DOHH2 (cell line): ENCODE measurements at regions not wholly inside any gene's neighbourhood (a gene's known extent, or its start where the extent isn't known, plus 50 kb on each side); places are given as distances from the start of the nearest gene placed in this dataset.

Experiments used
- H3F3A ChIP-seq: fragments of 200-600 bp; sonication (generic), shearing (Covaris generic); 2 replicates; pipeline ENCODE4 v1.6.0; 2016; ENCODE audit warnings: antibody characterized with exemption, mild to moderate bottlenecking; ENCODE audit not compliant: control insufficient read depth, insufficient read depth
- H3K27ac ChIP-seq: fragments of 200-600 bp; sonication (generic); 2 replicates; pipeline ENCODE4 v1.5.1; 2014; ENCODE audit warnings: low read depth, mild to moderate bottlenecking, low read length, moderate library complexity
- H3K27me3 ChIP-seq: fragments of 200-600 bp; sonication (generic); 2 replicates; pipeline ENCODE4 v1.6.1; 2014; ENCODE audit warnings: mild to moderate bottlenecking, low read length, mixed read lengths; ENCODE audit not compliant: control insufficient read depth
- H3K36me3 ChIP-seq: fragments of 200-600 bp; sonication (generic); 2 replicates; pipeline ENCODE4 v1.6.1; 2014; ENCODE audit warnings: mild to moderate bottlenecking, low read length, moderate library complexity, mixed read lengths; ENCODE audit not compliant: control insufficient read depth
- H3K4me1 ChIP-seq: fragments of 200-600 bp; sonication (generic); 2 replicates; pipeline ENCODE4 v1.6.1; 2014; ENCODE audit warnings: mild to moderate bottlenecking, low read length, mixed read lengths; ENCODE audit not compliant: control insufficient read depth
- H3K4me2 ChIP-seq: fragments of 200-600 bp; sonication (generic); 2 replicates; pipeline ENCODE4 v1.6.0; 2014; ENCODE audit warnings: mild to moderate bottlenecking, low read length, moderate library complexity
- H3K4me3 ChIP-seq: fragments of 200-600 bp; sonication (generic); 2 replicates; pipeline ENCODE4 v1.5.1; 2014; ENCODE audit warnings: mild to moderate bottlenecking, low read length, mixed read lengths
- H3K79me2 ChIP-seq: fragments of 200-600 bp; sonication (generic); 2 replicates; pipeline ENCODE4 v1.6.1; 2014; ENCODE audit warnings: mild to moderate bottlenecking, low read length, mixed read lengths; ENCODE audit not compliant: control insufficient read depth
- H3K9me2 ChIP-seq: fragments of 200-600 bp; sonication (generic); replicated peaks from 2 replicates; pipeline ENCODE4 v1.6.1; 2014; ENCODE audit warnings: mild to moderate bottlenecking, low read length, mixed read lengths; ENCODE audit not compliant: control insufficient read depth
- H3K9me3 ChIP-seq: fragments of 200-600 bp; sonication (generic); 2 replicates; pipeline ENCODE4 v1.6.1; 2014; ENCODE audit warnings: antibody characterized with exemption, low read length, mixed read lengths; ENCODE audit not compliant: control insufficient read depth, insufficient read depth
- H4K20me1 ChIP-seq: fragments of 200-600 bp; sonication (generic); 2 replicates; pipeline ENCODE4 v1.6.0; 2014; ENCODE audit warnings: low read depth, mild to moderate bottlenecking, antibody characterized with exemption, low read length, moderate library complexity; ENCODE audit not compliant: control insufficient read depth, insufficient read depth
- EZH2phosphoT487 ChIP-seq: fragments of 200-600 bp; sonication (generic); IDR thresholded peaks from 2 replicates; pipeline ENCODE4 v1.6.1; 2017; ENCODE audit warnings: borderline replicate concordance, mild to moderate bottlenecking, antibody characterized with exemption, low read length, moderate library complexity, mixed read lengths
- TF ChIP-seq, protein P1 (sequence below): fragments of 200-600 bp; sonication (generic); IDR thresholded peaks from one replicate; pipeline ENCODE4 v1.5.1; 2014; ENCODE audit warnings: antibody characterized with exemption, mild to moderate bottlenecking, low read depth, low read length; ENCODE audit not compliant: poor library complexity, severe bottlenecking

DNA sequence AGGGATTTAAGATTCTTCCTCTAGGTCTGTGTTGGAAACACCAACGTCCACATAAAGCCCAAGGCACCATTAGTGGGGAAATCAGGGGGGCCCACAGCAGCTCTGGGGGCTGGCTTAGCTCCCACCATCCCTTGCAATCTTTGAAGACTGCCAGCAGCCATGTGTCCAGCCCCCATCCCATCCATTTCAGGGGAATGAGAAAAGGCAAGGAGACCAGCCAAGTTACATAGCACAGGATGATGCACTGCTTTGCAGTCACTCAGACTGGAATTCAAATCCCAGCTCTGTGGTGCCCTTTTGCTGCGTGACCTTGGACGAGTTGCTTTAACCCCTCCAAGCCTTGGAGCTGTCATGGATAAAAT, 108.9 kb upstream of the ZMIZ1 start:
- Histone ChIP-seq H3K27ac (no peak overlapping the region), H3K4me2 (no peak overlapping the region)
- TF ChIP-seq, protein P1, sequence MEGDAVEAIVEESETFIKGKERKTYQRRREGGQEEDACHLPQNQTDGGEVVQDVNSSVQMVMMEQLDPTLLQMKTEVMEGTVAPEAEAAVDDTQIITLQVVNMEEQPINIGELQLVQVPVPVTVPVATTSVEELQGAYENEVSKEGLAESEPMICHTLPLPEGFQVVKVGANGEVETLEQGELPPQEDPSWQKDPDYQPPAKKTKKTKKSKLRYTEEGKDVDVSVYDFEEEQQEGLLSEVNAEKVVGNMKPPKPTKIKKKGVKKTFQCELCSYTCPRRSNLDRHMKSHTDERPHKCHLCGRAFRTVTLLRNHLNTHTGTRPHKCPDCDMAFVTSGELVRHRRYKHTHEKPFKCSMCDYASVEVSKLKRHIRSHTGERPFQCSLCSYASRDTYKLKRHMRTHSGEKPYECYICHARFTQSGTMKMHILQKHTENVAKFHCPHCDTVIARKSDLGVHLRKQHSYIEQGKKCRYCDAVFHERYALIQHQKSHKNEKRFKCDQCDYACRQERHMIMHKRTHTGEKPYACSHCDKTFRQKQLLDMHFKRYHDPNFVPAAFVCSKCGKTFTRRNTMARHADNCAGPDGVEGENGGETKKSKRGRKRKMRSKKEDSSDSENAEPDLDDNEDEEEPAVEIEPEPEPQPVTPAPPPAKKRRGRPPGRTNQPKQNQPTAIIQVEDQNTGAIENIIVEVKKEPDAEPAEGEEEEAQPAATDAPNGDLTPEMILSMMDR, result no peak
- no peak for TF ChIP-seq EZH2phosphoT487

DNA sequence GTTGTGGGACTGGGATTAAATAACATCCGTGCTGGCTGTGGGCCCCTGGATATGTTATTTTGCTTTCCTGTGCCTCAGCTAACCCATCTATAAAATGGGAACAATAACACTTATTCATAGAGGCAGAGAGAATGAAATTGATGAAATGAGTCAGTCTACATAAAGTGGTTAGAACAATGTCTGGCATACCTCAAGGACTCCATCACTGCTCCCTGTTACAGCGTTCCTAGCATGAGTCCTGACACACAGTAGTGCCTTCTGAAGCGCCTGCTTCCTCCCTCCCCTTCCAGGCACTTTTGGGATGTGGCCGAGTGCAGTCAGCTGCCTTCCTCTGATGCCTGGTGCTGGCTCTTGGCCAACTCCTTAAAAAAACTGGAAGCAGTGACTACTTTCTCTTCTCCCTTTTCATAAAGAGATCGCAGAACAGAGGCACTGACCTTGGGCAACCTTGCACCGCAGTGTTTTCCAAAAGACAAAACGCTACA, 108.4 kb upstream of the ZMIZ1 start:
- no peaks in the 10 kb centered on the region for H3K36me3 ChIP-seq
- no peaks in the 10 kb centered on the region for H4K20me1 ChIP-seq

More for the DNA sequence above, 108.9 kb upstream of the ZMIZ1 start:
- no peaks in the 10 kb centered on the region for H3K79me2 ChIP-seq
- H3K9me3 ChIP-seq, result no peaks in the 10 kb centered on the region
- H3K9me2 ChIP-seq, result no peaks in the 10 kb centered on the region
- peaks cover 95% of the 10 kb centered on the region for H3K27me3 ChIP-seq
- H4K20me1 ChIP-seq, result no peaks in the 10 kb centered on the region
- H3F3A ChIP-seq, result no peaks in the 10 kb centered on the region
- no peaks in the 10 kb centered on the region for H3K36me3 ChIP-seq
- no peak overlapping the region for H3K4me3 ChIP-seq
- no peaks in the 10 kb centered on the region for H3K4me1 ChIP-seq

DNA sequence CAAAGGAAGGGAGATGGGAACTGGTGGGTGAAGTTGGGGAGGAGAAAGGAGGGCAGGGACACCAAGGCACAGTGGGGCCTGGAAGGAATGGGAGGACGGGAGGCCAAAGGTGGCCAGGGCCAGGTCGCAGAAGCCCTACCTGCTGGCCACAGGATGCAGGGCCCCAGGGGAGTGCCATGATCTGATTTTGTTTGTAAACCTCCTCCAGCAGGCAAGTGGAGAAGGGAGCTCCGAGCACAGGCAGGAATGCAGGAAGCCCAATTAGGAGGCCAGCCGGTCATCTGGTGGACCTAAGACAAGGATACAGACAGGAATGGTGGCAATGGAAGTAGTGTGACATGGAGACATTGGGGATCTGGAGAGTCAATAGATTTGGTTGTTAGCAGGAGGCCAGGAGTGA, 107.0 kb upstream of the ZMIZ1 start:
- no peaks in the 10 kb centered on the region for H3K9me3 ChIP-seq

More for the DNA sequence above, 108.4 kb upstream of the ZMIZ1 start:
- Histone ChIP-seq H3F3A (no peaks in the 10 kb centered on the region), H3K4me1 (no peaks in the 10 kb centered on the region), H3K9me3 (no peaks in the 10 kb centered on the region), H3K79me2 (no peaks in the 10 kb centered on the region), H3K9me2 (no peaks in the 10 kb centered on the region), H3K27me3 (peaks cover 95% of the 10 kb centered on the region), H3K27ac (no peak overlapping the region), H3K4me3 (no peak overlapping the region), H3K4me2 (no peak overlapping the region)
- TF ChIP-seq EZH2phosphoT487, result no peak
- TF ChIP-seq, protein P1, result no peak

More for the DNA sequence above, 107.0 kb upstream of the ZMIZ1 start:
- no peaks in the 10 kb centered on the region for H3K4me1 ChIP-seq
- no peak for TF ChIP-seq EZH2phosphoT487
- TF ChIP-seq, protein P1, result no peak
- H3K9me2 ChIP-seq, result no peaks in the 10 kb centered on the region
- H3K4me3 ChIP-seq, result no peak overlapping the region
- no peaks in the 10 kb centered on the region for H3K79me2 ChIP-seq
- H3F3A ChIP-seq, result no peaks in the 10 kb centered on the region
- H3K4me2 ChIP-seq, result no peak overlapping the region
- H3K27me3 ChIP-seq, result peaks cover 95% of the 10 kb centered on the region
- no peaks in the 10 kb centered on the region for H4K20me1 ChIP-seq
- no peaks in the 10 kb centered on the region for H3K36me3 ChIP-seq
- H3K27ac ChIP-seq, result no peak overlapping the region
